ENCODE measurements at regions not wholly inside any gene's neighbourhood (a gene's known extent, or its start where the extent isn't known, plus 50 kb on each side); places are given as distances from the start of the nearest gene placed in this dataset.

DNA sequence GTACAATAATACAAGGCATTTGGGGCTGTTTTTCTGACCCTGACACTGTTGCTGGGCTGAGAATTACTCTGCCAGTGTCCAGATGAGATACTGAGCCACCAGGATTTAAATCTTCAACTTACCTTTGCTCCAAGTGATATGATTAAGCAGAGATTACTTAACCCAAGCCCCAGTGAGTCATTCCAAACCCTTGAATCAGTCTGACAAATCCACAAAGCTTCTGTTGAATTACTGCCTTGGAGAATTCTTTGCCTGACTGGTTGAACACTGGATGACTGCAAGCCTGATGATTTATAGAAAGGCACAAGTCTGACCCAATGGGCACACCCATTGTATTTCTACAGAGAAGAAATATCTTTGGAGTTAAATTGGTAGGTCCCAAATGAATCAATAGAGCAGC, 88.2 kb upstream of the TSC22D2 start:
- H3K27ac Mint-ChIP-seq (ENCODE audit: unreplicated experiment), result peak overlapping the region; percentile 39
- H3K9me3 Mint-ChIP-seq (ENCODE audit: low read depth), result peaks cover 3% of the 10 kb centered on the region
- H3K4me3 Mint-ChIP-seq (ENCODE audit: unreplicated experiment), result no peak overlapping the region
- no peak for DNase-seq (ENCODE audit: low spot score)
- H3K27me3 Mint-ChIP-seq (ENCODE audit: low read depth), result no peaks in the 10 kb centered on the region
- no peak for TF ChIP-seq CTCF (IDR thresholded peaks at IDR 0.05)
- peaks cover 20% of the 10 kb centered on the region for H3K4me1 Mint-ChIP-seq (ENCODE audit: low read depth)
- H3K36me3 Mint-ChIP-seq (ENCODE audit: low read depth), result no peaks in the 10 kb centered on the region

DNA sequence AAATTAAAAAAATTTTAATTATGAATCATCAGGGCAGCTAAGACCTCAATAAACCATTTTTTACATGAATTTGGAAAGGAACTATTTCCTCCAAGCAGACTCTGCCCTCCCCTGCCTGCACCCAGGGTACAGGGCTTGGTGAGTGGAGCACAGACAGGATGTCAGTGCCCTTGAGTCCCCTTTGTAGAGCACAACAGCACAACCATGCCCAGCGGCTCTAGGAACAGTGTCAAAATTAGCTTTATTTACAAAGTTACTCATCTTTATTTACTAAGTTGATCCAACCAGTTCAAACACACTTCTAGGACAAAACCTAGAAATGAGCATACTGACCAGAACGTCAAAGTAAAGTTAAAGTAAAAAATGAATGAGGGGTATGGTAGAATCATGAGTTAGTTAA, 90.6 kb upstream of the TSC22D2 start:
- peaks cover 4% of the 10 kb centered on the region for H3K9me3 Mint-ChIP-seq (ENCODE audit: low read depth)
- no peak overlapping the region for H3K27ac Mint-ChIP-seq (ENCODE audit: unreplicated experiment)
- H3K4me3 Mint-ChIP-seq (ENCODE audit: unreplicated experiment), result no peak overlapping the region
- no peaks in the 10 kb centered on the region for H3K27me3 Mint-ChIP-seq (ENCODE audit: low read depth)
- no peak for DNase-seq (ENCODE audit: low spot score)
- no peaks in the 10 kb centered on the region for H3K36me3 Mint-ChIP-seq (ENCODE audit: low read depth)
- no peak for TF ChIP-seq CTCF (IDR thresholded peaks at IDR 0.05)
- peaks cover 15% of the 10 kb centered on the region for H3K4me1 Mint-ChIP-seq (ENCODE audit: low read depth)

- no peak for DNase-seq (ENCODE audit: low spot score)
- Mint-ChIP-seq H3K4me3 (ENCODE audit: unreplicated experiment) (no peak overlapping the region), H3K27ac (ENCODE audit: unreplicated experiment) (no peak overlapping the region), H3K4me1 (ENCODE audit: low read depth) (peaks cover 6% of the 10 kb centered on the region), H3K36me3 (ENCODE audit: low read depth) (no peaks in the 10 kb centered on the region), H3K9me3 (ENCODE audit: low read depth) (peaks cover 4% of the 10 kb centered on the region), H3K27me3 (ENCODE audit: low read depth) (no peaks in the 10 kb centered on the region)
- TF ChIP-seq CTCF (IDR thresholded peaks at IDR 0.05), result no peak
Observed at GRCh38 chr3:150315721-150316120, 92.4 kb upstream of the TSC22D2 start.

- no peaks in the 10 kb centered on the region for H3K27me3 Mint-ChIP-seq (ENCODE audit: low read depth)
- no peak for TF ChIP-seq CTCF (IDR thresholded peaks at IDR 0.05)
- peaks cover 5% of the 10 kb centered on the region for H3K9me3 Mint-ChIP-seq (ENCODE audit: low read depth)
- DNase-seq (ENCODE audit: low spot score), result no peak
- H3K4me1 Mint-ChIP-seq (ENCODE audit: low read depth), result no peaks in the 10 kb centered on the region
- H3K4me3 Mint-ChIP-seq (ENCODE audit: unreplicated experiment), result no peak overlapping the region
- no peaks in the 10 kb centered on the region for H3K36me3 Mint-ChIP-seq (ENCODE audit: low read depth)
- no peak overlapping the region for H3K27ac Mint-ChIP-seq (ENCODE audit: unreplicated experiment)
Observed at GRCh38 chr3:150314248-150315004, 93.7 kb upstream of the TSC22D2 start.

DNA sequence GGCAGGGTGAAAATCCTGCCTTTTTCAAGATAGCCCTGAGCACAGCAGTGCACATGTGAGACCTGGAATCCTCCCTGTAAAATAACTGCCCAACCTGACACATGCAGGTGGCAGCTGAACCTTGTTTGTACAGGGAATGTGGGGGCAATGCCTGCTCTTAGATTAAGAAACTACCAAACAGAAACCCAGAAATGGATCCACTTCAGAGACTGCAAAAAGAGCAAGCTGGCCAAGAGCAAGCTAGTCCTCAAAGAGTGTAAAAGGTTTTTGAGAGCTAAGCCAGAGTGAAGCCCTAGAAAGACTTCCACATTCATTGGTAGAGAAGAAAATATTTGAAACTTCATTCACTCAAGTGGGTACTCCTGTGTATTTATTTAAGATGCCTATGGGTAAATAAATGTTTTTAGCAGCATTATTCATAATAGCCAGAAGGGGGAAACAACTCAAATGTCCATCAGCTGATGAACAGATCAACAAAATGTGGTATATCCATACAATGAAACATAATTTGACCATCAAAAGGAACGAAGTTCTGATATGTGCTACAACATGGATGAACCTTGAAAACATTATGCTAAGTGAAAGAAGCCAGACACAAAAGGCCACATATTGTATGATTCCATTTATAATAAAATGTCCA, 96.0 kb upstream of the TSC22D2 start:
- Mint-ChIP-seq H3K27me3 (ENCODE audit: low read depth) (no peaks in the 10 kb centered on the region), H3K27ac (ENCODE audit: unreplicated experiment) (no peak overlapping the region), H3K4me1 (ENCODE audit: low read depth) (peaks cover 17% of the 10 kb centered on the region), H3K9me3 (ENCODE audit: low read depth) (peaks cover 9% of the 10 kb centered on the region), H3K4me3 (ENCODE audit: unreplicated experiment) (no peak overlapping the region), H3K36me3 (ENCODE audit: low read depth) (no peaks in the 10 kb centered on the region)
- DNase-seq (ENCODE audit: low spot score), result no peak
- TF ChIP-seq CTCF (IDR thresholded peaks at IDR 0.05), result peak; percentile 40

Data from chondrocyte (in vitro differentiated cells).